GM18520 (cell line): ENCODE measurements at regions not wholly inside any gene's neighbourhood (a gene's known extent, or its start where the extent isn't known, plus 50 kb on each side); places are given as distances from the start of the nearest gene placed in this dataset.

ENCODE experiments used
- ATAC-seq: cut with Tn5 transposase; IDR thresholded peaks from one replicate; pipeline ENCODE4 v1.9.1; 2021; ENCODE audit not compliant: unreplicated experiment

DNA sequence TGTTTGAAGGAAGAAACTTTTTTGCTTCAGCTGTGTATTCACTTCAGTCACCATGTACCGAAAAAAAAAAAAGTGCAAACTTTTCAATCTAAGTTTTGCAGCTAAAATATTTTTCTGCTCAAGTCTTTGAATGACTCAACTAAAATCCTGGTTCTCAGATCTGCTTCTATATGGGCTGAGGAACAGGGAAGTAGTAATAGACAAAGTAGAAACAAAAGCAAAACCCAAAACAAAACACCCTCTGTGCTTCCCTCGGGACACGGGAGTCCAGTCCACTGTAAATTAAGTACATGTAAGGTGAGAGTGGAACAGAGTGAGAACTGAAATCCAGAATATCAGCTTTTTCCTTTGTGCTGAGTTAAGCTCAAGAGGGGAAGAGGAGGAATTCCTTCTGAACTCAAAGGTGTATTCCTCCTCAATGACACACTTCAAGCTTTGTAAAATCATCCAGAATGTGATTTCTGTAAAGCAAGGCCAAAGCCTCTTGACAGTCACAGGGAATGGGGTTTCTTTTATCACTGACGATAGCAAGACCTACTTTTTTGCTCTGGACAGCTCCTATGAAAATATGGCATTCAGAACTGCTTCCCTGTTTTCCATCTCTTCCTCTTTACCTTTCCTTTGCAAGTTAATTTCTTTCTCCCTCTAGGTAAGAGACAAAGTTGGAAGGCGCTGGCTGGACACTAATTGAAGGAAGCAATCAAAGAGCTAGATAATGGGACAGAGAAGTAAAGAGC, 433.5 kb upstream of the MMADHC start:
- ATAC-seq, result no peak

DNA sequence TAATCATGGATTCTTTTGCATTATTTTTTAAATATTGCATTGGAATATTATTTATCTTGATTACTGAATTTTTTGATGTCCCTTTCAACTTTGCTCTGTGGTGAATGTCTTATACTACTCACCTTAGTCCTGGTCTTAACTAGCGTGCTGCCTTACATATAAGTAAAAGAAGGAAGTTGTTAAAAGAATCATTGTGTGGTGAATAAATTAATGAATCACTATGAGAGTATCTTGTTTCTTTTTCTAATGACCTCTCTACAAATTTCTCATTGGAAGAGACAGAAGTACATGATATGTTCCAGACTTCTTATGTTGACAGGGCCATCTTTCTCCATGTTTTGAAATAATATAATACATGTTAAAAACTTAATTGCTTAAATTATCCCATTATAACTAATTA, 432.6 kb upstream of the MMADHC start:
- no peak for ATAC-seq

DNA sequence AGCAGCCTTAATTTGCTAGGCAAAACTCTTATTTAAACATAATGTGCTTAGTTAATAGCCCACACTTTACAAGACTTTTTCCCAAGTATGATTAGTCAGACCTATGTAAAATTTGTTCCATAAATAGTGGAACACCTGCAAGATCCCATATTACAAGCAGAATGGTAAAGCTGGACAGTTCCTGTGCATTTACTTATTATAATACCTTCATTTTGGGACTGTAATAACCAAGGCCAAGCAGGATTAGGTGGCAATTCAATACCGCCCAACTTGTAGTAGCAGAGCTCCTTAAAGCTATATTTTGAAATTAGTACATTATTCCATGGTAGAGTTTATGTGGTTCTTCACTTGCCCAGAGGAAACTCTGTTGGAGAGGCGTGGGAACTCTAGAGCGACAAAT, 431.5 kb upstream of the MMADHC start:
- ATAC-seq, result no peak

DNA sequence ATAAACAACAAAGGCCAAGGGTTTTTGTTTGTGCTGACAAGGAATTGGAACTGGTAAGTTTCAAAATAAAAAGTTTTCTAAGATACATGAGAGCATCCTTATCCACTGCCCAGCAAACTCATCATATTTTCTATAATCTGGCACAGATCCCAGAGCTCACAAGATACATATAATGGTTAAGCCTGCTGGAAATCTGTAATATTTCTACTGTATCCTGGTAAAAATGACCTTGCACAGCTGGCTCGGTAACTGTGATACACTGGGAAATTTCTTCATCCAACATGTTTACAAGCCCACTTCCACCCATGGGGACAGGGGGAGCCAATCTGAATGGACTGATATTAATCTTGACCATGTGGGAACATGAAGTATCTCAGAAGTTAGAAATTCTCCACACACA, 425.4 kb upstream of the MMADHC start:
- ATAC-seq, result no peak

DNA sequence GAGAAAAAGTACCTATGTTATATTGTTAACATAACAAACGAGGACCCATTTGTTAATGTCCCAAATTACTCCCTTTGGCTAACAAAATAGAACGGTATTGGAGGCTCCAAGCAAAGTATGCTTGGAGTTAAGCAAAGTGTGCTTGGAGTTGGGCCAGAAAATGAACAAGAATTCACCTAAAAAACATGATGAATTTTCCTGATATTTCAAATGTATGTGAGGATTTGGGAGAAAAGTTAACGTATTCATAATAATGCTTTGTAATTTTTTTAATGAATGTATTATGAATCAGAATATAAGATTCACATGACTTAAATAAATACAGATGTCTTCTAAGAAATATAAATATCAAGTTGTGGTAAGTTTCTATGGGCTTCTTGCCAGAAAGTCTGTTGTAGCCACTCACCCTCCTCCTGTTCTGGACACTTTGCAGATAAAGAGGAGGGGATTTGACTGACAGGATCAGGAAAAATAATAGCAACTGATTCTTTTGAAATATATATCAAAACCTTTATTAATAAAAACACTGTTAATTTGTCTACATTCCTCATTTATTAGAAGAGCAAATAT, 423.7 kb upstream of the MMADHC start:
- ATAC-seq, result no peak

DNA sequence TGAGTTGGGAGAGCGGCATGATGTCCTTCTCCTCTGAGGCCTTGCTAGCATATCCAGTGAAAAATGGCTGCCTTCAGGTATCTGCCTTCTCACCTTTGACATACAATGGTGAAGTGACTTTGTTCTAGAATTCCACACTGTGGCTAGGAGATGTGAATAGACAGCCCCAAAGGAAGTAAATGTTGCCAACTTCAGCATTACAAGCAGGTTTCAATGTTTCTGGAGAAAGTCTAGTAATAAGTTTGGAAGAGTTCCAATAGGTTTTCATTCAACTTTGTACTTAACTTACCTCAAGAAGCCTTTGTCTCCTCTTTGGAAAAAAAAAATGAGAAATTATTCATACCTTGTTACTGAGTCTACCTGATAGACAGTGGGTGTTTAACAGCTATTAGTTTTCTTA, 421.3 kb upstream of the MMADHC start:
- no peak for ATAC-seq

DNA sequence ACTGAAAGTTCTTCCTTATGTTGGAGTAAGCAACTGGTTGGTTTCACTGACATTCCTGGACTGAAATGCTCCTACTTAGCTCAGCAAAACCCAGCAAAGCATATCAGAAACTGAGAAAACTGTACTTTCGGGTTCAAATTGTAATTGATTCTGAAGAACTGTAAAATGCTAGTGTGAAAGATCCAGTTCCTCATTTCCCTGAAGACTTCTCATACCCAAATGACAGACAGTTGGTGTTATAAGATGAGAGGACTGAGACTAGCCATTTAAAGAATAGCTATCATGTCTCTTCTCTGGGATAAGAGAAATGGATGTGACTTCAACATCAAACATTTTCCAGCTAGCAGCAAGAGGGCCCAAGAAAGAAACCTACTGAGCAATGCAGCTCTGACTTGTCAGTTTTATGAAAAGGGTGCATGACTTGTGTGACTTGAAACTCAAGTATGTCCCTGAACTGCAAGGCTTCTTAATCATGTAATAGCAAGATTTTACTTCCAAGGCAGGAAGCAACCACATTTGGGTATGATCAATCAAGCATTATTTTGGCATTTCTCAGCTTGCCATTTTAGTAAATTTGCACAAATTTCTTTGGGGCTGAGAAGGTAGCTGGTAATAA, 420.3 kb upstream of the MMADHC start:
- no peak for ATAC-seq

DNA sequence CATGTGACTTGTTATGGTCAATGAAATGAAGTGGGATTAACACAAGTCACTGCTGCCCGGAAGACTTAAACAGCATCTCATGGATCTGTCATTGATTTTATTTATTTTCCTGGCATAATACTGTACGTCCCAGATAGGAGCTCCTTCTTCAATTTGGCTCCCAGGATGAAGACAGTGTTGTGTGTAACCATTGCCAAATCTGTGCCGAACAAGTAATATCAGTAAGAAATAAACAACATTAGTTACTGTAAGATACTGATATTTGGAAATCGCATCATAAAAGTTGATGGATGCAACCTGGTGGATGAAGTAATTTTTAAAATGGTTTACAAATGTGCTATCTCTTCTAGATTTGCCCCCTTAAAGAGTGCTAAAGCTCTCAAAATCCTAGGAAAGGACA, 419.0 kb upstream of the MMADHC start:
- ATAC-seq, result no peak

DNA sequence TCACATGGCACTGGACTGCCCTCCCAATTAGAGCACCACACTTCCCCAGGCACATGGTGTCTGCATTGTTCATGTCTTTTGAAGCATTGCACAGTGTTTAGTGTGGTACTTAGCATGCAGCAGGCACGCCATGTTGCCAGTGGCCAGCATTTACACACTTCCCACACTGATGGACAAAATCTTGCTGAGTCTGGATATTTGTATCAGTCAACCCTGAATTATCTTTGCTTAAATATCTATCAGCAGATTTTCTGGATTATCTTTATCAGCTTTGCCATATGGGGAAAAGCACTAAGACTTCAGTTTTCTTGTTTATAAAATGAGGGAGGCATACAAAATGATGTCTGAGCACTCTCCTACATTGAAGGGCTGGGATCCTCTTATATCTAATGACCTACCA, 416.0 kb upstream of the MMADHC start:
- ATAC-seq, result no peak

DNA sequence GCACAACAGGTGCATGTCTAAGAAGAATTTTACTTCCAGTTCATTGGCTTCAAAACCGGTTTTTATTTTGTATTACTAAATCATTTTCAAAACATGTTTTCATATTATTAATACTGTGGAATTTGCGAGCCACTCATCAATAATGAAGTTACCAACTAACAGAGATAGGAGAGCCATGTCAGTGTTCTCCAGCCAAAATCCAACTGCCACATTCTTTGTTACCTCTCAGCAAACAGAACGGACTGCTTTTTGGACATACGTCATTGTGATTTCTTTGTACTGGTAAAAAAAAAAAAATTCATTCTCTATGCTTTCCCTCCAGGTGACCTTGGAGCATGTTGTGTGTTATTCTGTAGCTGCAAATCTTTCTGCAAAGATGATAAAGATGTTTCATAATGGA, 414.2 kb upstream of the MMADHC start:
- ATAC-seq, result no peak

DNA sequence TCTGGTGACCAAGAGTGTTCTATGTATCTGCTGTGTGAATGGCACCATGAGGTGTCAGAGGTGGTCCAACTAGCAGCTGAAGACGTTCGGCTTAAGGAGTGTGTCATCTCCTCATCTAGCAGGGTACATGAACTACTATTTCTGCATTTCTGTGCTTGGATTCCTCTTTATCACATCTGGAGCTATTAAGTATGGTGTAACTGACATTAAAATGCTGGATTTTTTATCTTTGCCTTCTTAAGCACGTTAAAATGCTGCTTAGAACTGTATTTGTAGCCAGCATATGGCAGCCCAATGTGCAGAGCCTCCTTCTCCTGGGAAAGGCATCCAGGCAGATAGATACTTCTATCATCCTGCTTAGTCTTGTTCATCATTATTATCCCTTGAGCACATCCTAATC, 409.3 kb upstream of the MMADHC start:
- ATAC-seq, result no peak

DNA sequence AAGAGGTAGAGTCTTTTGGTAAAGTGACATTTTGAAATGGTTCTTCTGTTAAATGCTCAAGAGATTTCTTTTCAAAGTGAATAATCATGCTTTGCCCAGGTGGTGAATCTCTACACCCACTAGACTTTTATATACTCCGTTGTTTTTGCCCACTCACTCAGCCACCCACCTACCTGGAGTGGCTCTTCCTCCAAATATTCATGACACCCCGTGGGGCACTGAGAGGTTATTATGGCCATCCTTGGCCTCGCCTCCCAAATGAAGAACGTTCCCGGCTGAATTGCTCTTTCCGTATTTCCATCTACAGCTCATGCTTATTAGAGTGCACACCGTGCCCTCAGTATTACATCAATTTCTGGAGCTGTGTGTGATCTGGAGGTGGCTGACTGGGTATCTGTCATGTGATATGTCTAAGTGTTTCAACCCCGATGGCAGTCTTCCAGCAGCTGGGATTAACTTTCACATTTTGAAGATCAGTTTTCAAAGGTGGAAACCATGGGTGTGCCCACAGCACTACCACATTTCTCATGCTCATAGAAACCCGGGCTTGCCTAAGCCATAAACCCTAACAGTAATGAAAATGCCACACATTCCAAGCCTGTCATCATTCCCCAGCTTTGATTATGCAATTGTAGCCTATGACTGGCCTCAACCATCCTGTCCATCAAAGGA, 406.6 kb upstream of the MMADHC start:
- ATAC-seq, result no peak

DNA sequence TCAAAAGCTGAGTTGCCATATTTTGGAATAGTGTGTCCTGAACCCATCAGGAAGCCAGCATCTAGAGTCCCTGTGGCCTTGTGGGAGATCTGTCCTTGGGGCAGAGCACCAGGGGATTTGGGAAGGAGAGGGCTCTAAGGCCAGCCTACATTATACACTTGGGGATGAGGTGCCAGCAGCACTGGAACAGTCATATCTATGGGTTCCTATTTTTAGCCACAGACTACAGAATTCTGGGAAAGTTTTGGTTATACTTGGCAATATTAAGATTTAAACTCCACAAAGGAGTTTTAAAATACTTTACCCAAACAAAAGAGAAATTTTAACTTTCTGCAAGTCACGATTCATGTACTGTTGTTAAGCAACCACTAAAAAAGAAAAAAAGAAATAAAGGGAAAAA, 405.7 kb upstream of the MMADHC start:
- ATAC-seq, result no peak

DNA sequence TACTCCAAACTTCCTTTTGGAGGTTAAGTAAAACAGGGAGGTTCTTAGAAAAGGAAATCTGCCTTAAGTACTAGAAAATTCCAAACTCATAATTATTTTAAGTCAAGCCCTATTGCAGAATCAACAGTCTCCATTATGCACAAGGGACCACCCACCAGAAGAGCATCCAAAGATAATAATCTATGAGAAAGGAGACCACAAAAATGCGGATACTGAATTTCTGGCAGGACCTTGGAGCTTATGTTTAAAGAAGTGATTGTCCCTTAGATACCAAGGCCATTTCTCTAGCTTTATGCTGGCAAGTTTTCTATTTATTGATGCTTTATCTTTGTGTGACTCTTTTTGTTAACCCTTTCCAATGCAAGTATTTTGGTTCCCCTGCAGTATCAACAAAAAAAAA, 404.0 kb upstream of the MMADHC start:
- no peak for ATAC-seq

DNA sequence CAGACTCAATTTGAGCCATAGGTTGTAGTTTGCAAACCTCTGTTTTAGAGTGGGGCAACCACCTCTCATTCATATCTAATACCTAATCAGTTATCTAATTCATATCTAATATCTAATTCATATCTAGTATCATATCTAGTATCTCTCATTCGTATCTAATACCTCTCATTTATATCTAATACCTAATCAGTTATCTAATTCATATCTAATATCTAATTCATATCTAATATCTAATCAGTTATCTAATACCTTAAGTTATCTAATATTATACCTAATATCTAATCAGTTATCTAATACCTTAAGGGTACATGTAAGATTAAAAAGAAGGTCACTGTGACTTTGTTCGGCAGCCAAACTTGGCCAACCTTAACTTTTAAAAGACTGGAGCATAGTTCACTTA, 403.4 kb upstream of the MMADHC start:
- ATAC-seq, result no peak

DNA sequence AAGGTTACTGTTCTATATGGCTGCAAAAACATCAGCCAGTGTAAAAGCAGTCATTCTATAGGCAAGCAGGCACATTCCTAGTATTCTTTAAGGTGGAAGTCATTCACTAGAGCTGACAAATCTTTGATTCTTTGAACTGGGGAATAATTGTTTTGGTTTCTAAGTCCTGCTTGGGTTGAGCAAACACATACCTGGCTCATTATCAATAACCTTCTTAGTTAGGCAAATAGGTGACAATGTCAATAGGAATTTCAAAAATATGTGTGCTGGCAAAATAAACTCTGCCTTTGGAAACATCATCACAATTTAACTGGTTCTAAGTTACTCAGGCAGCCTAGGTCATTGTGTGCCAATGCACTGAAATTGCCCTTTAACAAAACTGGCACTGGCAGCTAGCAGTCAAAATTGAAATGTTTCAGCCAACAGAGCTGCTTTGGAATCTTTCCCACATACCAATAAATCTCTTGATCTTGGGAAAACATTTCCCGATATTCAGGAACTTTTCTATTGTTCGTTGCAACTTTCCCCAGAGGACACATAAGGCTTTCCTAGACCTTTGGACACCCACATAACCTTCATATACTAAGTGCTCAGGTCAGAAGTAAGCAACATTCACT, 402.0 kb upstream of the MMADHC start:
- ATAC-seq, result no peak

DNA sequence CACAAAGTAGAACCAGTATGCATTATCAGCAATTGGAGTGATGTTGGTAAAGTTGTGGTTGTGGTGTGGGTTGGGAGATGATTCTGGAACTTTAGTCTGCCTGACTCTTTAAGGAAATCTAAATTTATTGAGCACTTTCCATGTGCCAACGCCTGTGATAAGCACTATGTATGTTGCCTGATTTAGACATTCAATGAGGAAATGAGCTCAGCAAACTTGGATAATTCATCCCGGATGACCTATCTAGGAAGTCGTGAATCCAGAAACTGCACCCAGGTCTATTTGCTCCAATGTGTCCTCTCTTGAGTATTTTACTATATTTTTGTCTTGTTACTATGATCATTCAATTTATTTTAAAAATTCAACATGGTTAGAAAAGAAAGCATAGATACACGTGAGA, 400.8 kb upstream of the MMADHC start:
- no peak for ATAC-seq

DNA sequence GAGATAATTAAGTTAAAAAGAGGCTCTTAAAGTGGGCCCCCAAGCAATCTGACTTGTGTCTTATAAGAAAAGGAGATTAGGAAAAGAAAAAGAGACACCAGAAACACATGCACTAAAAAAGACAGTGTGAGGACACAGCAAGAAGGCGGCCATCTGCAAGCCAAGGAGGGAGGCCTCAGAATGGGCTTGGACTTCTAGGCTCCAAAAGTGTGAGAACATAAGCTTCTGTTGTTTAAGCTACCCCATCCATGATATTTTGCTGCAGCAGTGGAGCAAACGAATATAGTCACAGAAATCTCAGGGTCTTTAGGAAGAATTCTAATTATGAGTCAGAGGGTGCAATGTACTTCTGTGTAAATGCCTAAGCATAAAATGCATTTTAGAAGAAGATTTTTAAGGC, 399.3 kb upstream of the MMADHC start:
- ATAC-seq, result no peak

DNA sequence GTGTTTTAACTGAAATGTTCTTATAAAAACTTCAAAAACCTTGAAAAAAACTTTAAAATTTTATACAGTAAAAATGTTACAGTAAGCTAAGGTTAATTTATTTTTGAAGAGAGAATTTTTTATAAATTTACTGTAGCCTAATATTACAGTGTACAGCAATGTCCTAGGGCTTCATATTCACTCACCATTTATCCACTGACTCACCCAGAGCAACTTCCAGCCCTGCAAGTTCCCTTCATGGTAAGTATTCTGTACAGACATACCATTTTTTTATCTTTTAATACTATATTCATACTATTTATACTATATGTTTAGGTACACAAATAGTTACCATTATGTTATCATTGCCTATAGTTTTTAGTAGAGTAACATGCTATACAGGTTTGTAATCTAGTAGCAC, 396.7 kb upstream of the MMADHC start:
- ATAC-seq, result no peak

DNA sequence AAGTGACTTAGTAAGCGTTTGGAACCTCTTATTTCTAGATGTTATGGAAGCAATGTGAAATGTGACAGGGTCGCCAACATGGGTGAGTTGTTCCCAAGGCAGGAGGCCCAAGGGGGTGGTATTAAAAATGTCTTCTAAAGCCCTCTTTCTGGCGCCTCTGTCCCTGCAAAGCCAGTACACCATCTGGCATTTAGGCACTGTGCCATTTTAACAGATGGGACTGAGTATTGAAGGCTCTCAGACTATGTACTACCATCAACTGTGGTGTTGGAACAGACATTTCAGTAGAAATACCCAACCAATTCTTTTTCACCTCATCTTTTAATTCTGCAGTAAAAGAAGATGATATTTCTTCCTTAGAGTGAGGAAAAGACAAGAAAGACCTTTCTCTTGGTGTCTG, 384.5 kb upstream of the MMADHC start:
- no peak for ATAC-seq

DNA sequence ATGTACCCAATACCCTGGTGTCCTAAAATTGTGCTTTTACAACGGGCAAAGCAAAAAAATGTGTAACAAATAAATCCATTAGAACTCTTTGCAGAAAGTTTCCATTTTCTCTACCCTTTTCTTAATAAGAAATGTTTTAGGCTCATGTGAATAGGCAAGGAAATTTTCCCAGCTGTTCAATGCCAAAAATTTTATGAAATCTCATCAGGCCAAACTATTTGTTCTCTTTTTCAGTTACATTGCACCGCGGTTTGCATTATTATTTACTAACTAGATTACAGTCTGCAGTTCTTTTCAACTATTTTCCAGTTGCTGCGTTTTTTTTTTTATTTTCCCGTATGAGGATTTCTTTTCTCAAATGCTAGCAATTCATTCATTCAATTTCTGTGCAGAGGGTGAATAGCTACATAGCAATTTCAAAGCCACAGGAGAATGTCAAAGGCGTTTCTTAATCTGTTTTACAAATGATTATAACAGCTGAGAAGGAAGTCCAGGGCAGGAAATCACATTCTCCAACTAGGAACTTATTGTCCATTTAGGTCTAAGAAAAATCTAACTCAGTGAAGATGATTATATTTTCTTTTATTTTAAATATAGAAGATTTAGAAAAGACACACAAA, 367.5 kb upstream of the MMADHC start:
- ATAC-seq, result no peak
